Pons (tissue), 1 donor: ENCODE measurements at regions not wholly inside any gene's neighbourhood (a gene's known extent, or its start where the extent isn't known, plus 50 kb on each side); places are given as distances from the start of the nearest gene placed in this dataset.

Source experiments
- DNase-seq: peaks from one replicate; pipeline ENCODE4 v3.0.0-alpha.2; 2016; ENCODE audit warnings: low spot score

DNA sequence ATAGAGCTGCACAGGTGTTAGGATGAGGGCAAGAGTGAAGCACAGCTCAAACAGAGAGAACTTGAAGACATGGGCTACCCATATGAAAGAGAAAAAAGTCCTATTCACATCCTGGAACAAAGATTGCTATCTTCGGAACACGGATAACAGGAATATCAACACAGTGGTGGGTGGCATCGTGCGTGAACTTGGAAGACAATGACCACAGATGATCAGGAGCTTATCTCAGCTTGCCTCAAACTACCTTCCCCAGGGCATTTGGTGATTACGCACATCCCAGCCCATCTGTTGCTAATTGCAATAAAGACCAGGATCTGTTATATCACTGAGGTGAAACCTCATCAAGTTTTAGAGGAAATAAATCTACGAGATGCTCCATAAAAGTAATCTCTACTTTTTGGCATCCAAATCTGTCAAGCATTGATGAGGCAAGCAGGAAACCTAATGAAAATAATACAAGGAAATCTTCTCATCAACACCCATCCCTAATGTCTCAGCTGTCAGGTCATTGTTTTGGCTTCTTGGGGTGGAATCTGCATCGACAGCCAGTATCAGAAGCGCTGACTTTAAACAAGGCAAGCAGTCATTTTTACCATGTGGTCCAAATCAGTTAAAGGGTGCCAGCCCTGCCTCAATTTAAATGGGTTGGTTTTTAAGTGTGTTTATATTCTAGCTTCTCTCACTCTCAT lies 188.2 kb downstream of the SPCS3 start:
- DNase-seq: no peak

DNA sequence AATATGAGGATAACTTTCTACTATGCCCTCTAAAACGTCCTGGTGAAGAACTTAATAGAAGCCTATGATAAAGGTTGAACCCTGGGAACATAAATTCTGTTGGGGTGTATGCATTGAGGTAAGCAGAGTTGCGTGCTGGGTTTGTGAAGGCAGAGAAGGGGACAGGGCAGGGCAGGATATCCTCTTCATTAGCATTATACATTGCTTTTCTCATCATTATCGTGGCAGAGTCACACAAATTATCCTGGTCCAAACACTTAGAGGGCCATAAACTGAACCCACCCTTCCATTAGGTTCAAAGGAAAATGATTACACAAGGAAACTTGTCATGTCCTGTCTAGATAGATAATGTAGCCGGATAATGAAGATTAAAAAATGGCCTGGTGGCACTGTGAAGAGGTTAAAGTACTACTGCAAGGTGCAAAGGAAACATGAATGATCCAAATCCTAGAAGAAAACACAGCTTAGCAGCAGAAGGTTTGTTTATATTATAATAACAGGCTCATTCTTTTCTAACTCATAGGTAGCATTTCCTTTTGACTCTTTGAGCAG lies 189.1 kb downstream of the SPCS3 start:
- DNase-seq: no peak

DNA sequence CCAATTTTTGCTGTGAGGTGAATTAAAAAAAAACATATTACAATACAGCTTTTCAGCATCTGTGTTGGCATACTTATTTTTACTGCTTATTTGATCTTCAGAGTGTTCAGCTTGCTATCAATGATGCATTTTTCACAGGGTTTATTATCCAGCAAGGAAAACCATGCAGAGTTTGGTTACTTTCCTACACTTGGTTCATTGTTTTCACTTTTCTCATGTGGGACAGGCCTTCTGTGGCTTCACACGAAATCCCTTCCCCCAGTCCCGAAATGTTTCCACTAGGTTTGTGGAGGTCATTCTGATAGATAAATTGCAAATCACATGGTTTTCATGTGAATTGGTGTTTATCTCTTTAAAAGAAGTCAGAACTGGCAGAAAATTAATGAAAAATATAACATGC lies 205.8 kb downstream of the SPCS3 start:
- no peak for DNase-seq

DNA sequence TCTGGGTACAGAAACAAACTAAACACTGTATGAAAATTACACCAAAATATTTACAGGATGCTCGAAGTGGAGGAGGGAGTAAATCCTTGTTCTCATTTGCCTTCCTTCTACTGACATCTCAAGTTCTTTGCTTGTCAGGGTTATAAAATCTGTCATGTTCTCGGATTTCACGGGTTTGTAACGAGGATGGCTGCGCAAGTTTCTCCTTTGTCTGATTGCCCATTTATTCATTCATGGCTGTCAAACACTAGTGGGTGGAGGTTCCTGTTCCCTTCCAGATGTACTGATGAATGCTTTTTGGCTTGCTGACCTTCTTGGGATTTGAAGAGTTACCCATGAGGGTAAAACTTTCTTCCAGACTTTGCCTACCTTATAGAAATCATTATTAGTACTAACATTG lies 206.9 kb downstream of the SPCS3 start:
- no peak for DNase-seq

DNA sequence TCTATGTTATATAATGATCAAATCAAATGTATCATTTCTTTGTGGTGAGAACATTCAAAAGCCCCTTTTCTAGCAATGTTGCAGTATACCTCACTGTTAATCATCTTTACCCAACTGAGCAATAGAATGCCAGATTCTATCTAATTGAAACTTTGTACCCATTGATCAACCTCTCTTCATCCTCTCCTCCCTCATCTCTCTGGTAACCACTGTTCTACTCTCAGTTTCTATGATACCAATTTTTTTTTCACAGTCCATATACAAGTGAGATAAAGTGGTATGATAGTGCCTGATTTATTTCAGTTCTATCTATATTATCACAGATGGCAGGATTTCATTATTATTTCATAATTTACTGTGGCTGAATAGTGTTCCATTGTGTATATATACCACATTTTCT lies 209.8 kb downstream of the SPCS3 start:
- no peak for DNase-seq

DNA sequence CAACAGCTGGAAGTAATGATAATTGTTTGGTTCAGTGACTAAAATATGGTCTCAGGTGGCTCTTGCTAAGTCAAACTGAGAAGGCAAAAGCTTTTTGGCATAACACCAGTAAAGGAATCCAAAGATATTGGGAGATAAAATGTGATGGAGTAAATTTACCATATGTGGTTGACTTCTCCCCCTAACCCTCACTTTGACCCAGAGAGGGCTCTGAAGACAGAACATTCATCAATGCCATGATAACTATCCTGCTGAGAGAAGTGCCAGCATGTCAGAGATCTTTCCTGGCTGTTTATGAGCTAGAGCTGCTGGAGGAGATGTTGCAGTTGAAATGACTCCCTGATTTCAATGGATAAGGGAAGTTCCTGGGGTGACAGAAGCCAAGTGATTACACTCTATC lies 213.4 kb downstream of the SPCS3 start:
- DNase-seq: peak; percentile 14

DNA sequence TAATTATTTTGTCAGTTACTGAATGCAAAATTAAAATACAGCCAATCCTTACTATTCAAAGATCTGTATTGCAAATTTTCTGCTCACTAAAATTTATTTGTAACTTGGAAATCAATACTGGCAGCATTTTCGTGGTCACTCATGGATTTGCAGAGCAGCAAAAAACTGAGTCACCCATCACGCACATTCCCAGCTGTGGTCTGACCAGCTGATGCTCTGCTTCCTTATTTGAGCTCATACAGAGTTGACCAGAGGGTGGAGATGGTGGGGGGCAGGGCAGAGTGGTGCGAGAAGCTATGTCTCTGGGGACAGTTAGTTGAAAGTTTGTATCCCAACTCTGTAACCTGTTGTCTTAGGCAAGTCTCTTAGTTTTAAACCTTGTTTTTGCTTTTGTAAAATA lies 214.8 kb downstream of the SPCS3 start:
- no peak for DNase-seq

DNA sequence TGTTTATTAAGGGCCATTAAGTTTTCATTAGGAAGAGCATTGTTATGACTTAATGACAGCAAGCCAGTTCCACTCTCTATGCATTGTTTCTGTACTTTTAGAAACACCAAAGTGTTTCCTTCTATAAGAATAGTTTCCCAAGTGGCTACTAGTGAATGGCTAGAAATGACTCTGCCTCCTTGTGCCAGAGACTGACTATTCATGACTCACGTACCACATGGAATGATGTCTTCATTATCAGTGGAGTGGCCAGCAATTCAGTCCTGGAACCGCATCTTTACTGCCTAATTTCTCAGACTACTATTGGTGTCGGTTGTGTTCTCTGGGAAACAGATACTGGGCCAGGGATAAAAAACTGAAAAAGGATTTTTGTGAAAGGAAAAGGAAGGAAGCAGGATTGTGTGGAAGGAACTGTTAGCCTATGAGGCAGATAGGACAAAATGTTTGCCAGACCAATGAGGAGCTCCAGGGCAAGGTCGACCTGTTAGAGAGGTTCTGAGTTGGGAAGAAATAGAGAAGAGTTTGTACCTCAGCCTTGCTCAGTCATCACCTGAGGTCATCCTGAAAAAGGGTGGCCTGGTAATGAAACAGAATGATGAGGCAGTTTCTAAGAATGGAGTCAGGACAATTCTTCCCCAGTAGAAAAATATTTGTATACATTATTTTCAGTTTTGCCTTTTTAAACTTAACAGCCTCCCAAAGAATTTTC lies 218.6 kb downstream of the SPCS3 start:
- DNase-seq: no peak

DNA sequence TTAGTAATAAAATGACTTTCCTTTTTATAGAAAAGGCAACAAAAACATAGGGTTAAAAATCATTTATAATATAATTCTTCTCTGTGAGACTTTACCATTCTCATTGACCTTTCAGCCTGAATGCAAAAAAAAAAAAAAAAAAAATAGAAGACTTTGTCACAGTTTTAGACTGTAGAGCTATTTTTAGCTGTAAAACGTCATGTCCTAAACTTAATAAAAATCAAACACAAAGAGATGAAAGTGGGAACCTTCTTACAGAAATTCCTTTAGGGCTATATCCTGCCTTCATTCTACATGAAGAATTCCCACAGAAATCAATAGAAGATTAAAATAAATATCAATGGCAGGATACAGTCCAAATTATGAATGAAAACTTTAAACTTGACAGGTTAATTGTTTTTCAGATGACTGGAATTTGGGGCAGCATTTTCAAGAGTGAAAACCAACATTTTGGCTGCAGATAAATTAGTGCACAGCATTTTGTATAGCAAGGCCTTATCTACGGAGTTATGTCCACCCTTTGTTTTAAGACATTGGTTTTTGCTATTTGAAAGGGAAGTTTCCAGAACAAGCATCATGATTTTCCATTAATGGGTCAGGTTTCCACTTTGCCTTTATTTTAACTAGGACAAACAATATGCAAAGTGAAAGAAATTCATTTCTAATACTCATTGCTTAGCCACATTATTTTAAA lies 219.5 kb downstream of the SPCS3 start:
- DNase-seq: no peak

DNA sequence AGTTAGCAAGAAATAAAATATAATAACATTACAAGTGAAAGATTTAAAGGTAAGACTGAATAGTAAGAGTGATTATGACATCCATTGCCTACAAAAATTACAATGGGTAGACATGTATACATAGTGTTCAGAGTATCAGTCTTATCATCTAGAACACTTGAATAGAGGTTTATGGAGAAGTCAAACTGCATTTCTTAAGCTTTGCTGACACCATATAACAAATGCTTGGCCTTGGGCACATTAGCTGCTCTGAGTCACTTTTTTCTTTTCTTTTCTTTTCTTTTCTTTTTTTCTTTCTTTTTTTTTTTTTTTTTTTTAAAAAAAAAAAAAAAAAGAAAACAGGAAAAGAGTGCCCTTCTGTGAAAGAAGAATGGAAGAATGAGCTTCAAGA lies 220.0 kb downstream of the SPCS3 start:
- no peak for DNase-seq

DNA sequence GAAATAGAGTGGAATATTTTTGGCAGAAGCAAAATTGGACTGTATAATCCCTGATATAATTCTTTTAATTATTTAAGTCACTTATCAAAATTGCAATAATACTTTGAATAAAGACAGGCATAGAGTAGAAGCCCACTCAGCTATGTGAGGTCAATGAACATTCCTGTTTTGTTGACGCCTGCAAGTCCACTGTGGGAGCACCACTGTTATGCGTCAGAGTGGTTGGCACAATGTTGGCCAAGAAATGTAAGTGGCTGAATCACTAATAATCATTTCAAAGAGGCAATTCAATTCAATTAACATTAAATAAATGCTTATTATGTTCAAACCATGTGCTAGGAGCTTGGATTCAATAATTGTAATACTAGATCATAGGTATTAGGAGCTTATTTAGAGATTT lies 221.0 kb downstream of the SPCS3 start:
- no peak for DNase-seq

DNA sequence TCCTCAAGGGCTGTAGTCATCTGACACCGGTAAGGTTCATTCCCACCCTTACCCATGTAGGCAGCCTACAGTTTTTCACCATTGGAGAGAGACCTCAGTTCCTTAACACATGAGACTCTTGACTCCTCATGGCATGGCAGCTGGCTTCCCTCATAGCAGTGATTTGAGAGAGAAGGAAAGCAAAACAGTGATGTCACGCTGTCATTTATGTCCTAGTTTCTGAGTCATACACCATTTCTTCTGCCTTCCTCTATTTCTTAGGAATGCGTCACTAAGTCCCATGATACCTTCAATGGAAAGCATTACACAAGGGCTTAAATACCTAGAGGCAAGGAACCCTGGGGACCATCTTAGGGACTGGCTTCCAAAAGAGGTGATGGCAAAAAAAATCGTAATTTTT lies 226.1 kb downstream of the SPCS3 start:
- no peak for DNase-seq

DNA sequence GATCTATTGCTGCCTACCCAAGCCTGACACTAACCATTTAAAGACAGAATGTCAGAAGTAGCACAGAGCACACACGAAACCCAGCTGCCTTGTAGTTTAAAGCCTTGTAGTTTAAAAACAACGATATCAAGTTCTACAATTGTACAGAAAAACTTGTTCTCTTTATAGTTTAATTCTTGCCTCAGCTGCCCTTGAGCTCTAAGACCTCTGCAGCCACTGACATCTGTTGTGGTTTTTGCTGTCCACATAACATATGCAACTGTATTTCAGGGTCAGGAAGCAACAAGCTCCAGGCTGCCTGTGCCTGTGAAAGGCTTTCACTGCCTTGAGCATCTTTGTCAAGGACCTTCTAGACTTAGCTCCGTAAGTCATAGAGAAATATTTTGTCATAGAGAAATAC lies 227.2 kb downstream of the SPCS3 start:
- DNase-seq: no peak

DNA sequence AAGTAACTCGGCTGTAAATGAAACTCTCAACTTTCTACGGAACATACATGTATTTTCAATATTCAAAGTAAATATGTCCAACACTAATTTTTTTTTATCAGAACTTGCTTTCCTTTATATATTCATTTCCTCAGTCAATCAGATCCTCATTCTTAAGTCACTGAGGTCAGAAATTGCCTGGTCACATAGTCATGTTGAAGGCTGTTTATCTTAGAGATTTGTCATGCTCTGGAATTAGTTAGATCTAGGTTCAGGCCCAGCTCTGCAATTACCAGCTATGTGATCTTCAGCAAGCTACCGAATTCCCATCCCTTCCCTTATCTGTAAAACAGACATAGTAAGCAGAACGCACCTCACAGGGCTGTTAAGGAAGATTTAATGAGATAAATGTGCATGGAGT lies 228.8 kb downstream of the SPCS3 start:
- no peak for DNase-seq

DNA sequence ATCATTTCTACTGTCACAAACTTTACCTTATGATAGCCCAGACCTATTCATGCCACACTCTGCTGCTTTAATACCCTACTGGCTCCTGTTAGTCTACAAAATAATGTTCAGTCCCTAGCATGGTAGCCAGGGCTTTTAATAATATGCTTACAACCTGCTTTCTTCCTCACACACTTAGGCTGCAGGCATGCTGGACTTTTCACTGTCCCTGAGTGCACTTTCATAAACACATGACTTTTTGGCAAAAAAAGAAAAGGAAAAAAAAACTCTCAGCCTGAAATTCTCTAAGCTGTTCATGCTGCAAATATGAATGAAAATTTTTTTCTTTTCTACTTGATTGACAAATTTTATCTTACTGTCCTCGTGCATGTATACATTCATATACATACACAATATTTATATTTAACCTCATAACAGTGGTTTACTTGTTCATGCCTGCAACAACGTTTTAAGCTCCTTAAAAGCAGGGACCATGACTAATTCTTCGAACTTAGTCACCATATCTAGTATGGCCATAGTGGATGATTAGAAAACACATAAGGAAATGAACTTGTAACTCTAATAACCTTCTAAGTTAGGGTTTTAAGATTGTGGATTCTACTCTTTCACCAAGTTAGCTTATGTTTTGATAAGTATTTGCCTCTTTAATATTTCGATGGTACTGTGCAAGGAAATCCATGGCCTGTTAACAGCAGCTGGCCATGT lies 229.5 kb downstream of the SPCS3 start:
- DNase-seq: no peak

DNA sequence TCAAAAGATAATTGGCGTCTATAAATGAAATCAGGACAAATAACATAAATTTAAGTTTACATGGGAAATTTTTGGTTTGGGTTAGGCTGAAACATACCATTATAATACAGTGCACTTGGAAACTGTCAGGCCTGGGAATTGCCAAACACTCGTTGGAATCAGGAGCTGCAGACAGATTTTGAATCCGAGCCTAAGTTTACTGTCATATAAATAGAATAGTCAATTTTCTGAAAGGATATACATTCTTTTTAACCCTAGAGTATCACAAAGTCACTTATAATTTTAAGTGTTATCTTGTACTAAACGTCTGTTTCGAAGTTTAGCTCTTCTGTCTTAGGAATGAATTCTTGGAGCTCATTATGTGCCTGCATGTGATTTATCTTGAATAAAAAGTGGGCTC lies 234.1 kb downstream of the VEGFC start:
- DNase-seq: no peak

DNA sequence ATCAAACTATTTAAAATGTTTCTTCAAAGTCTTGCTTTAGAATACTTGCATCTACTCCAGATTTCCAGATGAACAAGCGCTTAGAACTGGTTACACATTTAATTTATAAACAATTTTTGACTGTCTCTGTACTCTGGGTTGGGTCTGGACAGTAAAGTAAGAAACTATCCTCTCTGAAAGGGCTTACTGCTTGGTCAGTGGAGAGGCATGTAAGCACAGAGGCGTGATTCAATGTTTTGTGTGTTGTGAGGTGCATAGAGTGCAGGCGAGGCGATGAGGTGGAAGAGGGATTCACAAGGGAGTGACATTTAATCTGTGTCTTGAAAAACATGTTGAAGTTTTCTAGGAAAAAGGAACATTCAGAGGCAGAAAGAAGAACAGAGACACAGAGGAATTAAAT lies 231.4 kb downstream of the VEGFC start:
- DNase-seq: no peak

DNA sequence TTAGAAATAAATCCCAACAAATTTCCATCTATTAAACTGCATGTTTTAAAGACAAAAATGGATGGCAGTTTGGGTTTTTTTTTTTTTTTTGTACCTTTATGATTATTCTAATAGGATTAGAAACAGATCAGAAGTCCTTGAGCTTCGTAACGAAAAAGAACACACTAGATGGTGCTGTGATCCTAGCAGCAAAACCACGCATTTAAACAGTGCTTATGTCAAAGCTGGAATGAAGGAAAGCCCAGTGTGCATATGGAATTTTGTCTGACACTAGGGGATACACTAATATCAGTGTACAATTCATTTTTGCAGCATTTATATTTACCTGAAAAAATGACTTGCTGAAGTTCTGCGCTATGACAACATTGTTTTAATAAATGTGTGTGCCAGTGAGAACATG lies 229.1 kb downstream of the VEGFC start:
- peak; percentile 55 for DNase-seq

DNA sequence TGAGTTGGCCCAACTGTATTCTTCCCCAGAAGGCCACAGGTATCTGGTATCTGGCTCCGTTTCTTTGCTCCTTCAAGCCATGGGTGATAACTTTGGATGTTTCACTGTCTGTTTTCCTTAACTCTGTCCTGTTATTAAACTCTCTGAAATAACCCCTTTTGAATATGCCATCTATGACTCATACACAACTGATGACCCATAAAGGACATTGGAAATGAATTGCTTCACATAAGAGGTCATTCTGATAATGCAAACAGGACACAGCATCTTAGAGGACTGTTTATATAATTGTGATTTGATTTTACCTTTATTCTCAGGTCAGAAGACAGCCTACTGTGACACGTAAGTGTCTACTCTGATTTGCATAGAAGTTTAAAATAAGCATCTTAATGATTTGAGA lies 227.7 kb downstream of the VEGFC start:
- DNase-seq: no peak

DNA sequence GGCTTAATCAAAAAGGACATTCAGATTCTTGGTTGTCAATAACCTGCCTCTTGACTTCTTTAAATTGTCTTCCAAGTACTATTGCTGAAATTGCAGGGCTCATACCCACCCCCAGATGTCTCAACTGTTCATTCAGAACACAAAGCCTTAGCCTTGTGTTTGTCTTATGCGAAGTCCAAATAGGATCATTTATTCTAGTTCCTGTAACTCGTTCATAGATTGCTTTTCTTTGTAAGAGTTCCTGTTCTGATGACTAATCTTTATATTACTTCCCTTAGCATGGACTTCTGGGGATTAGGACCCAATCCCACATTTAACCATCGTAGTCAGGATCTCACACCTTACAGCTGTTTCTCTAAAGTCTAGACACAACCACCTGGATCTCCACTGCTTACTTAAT lies 226.0 kb downstream of the VEGFC start:
- DNase-seq: no peak

DNA sequence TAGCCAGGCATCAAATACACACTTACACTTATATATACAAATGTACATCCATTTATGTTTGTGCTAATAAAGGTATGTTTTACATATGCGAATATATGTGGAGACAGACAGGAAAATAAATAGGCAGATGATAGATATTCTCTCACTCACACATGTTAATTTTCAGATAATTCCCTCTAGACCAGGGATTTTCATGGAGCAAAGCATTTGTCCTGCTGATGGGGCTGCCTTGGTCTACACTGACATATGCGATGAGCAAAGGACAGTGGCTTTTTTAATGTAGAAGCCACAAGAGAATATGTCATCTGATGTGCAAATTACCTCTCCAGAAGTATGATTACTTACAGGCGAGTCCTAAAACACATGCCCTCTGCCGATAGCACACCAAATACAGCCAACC lies 224.5 kb downstream of the VEGFC start:
- no peak for DNase-seq

DNA sequence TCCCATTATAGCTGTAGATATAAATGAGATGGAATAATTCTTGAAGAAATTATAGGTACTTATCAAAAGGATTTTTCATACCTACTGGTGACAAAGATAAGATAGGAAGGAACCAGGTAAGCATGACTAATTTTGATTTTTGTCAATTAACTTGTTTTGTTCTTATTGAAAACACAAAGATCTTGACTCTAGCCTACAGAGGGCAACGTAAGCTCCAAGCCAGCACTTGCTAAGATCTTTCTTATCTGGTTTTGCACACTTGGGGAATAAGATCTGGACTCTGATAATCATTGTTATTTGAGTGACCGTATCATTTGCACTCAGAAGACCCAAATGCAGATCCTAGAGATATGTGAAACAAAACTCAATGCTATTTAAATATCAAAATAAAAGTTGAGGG lies 223.4 kb downstream of the VEGFC start:
- no peak for DNase-seq

DNA sequence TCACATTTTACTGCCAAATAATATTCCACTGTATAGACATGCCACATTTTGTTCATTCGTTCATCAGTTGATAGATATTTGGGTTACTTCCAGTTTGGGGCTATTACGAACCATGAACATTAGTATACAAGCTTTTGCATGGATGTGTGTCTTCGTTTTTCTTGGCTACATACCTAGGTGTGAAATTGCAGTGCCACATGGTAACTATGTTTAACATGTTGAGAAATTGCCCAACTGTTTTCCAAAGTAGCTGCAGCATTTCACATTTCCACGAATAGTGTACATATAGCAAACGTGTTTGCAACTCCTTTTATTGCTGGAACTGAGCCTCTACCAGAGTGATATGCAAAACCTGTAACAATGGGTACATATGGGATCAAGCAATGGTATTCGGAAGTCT lies 221.5 kb downstream of the VEGFC start:
- DNase-seq: no peak
